ENCODE measurements at regions not wholly inside any gene's neighbourhood (a gene's known extent, or its start where the extent isn't known, plus 50 kb on each side); places are given as distances from the start of the nearest gene placed in this dataset.

DNA sequence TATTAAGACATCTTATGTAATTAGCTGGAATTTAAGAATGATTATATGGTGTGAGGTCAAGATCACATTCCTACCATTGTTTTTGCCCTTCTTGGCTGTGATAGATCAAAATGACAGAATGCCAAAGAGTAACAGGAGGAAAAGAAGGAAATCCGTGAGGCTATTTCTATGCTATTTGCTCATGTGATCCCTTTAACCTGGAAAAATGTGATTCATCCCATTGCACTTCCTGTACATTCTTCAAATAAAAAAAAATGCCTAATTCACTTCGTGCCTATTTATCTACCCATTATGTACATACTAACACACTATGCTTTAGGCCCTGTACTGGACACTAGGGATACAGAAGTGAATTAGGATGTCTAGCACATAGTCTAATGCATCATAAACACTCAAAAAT, 154.1 kb upstream of the PAPPA start:
- TF ChIP-seq POLR2A (IDR thresholded peaks at IDR 0.05) (no peak), CTCF (IDR thresholded peaks at IDR 0.05) (no peak), EP300 (IDR thresholded peaks at IDR 0.05) (no peak)
